H1 (cell line): ENCODE measurements at regions not wholly inside any gene's neighbourhood (a gene's known extent, or its start where the extent isn't known, plus 50 kb on each side); places are given as distances from the start of the nearest gene placed in this dataset.

ENCODE experiments used
- CTCF ChIA-PET: fragments of 300-600 bp; sonication (Branson Sonifier 250); formaldehyde crosslinking; loops from one replicate; lab custom pipeline; 2021; ENCODE audit not compliant: partially characterized antibody; lab: Charles Lee
- POLR2A ChIA-PET: fragments of 300-600 bp; sonication (Branson Sonifier 250); formaldehyde crosslinking; loops from one replicate; lab custom pipeline; 2021; ENCODE audit warnings: inconsistent platforms; ENCODE audit not compliant: partially characterized antibody; lab: Charles Lee
- DNase-seq, 2 experiments: peaks; one replicate each; pipeline versions ENCODE4 v3.0.0 to v3.0.0-alpha.2; 2010 to 2022; ENCODE audit warnings: low spot score in 2 of 2, low read depth in 1 of 2, mixed read lengths in 1 of 2
- FAIRE-seq: peaks from 2 replicates; lab custom pipeline; 2011; peaks lifted over from hg19 to GRCh38; lab: Jason Lieb, UNC
- H2AFZ ChIP-seq: 2 replicates; pipeline ENCODE4 v1.8.1; 2012; ENCODE audit warnings: low read length, inconsistent platforms
- H2AK5ac ChIP-seq: 2 replicates; pipeline ENCODE4 v1.6.1; 2013; ENCODE audit warnings: low read depth, low read length
- H2BK120ac ChIP-seq: replicated peaks from 2 replicates; pipeline ENCODE3; 2013; ENCODE audit warnings: low read depth, low read length, inconsistent platforms
- H2BK12ac ChIP-seq: 2 replicates; pipeline ENCODE4 v1.6.1; 2013; ENCODE audit warnings: low read depth, low read length
- H2BK15ac ChIP-seq: 2 replicates; pipeline ENCODE4 v1.6.1; 2013; ENCODE audit warnings: low read length
- H2BK20ac ChIP-seq: 2 replicates; pipeline ENCODE4 v1.6.1; 2013; ENCODE audit warnings: low read length
- H2BK5ac ChIP-seq: 2 replicates; pipeline ENCODE4 v1.6.1; 2013; ENCODE audit warnings: low read depth, low read length
- H3K14ac ChIP-seq: 2 replicates; pipeline ENCODE4 v1.6.1; 2013; ENCODE audit warnings: inconsistent platforms; ENCODE audit not compliant: insufficient read length
- H3K18ac ChIP-seq: 2 replicates; pipeline ENCODE4 v1.6.1; 2013; ENCODE audit warnings: low read length; ENCODE audit errors: extremely low read depth
- H3K23ac ChIP-seq: 2 replicates; pipeline ENCODE4 v1.6.1; 2013; ENCODE audit warnings: inconsistent platforms; ENCODE audit not compliant: insufficient read length
- H3K23me2 ChIP-seq: 2 replicates; pipeline ENCODE4 v1.6.1; 2013; ENCODE audit warnings: low read depth, low read length
- H3K27ac ChIP-seq: 2 replicates; pipeline ENCODE4 v1.6.1; 2011; ENCODE audit warnings: low read depth, low read length, inconsistent platforms
- H3K27me3 ChIP-seq, 4 experiments: replicated peaks in 1 of 4; 1 replicate in 1 of 4; 2 replicates in 3 of 4; pipeline versions ENCODE4 v1.6.1 to v1.8.1; 2011 to 2013; ENCODE audit warnings: low read length in 3 of 4, mild to moderate bottlenecking in 3 of 4, inconsistent platforms in 2 of 4, mixed read lengths in 2 of 4, moderate library complexity in 1 of 4; ENCODE audit not compliant: control insufficient read depth in 3 of 4, insufficient read depth in 3 of 4; ENCODE audit errors: extremely low read depth in 1 of 4
- H3K36me3 ChIP-seq, 4 experiments: 2 replicates each; pipeline versions ENCODE4 v1.6.1 to v1.8.1; 2011 to 2013; ENCODE audit warnings: mild to moderate bottlenecking in 4 of 4, low read length in 3 of 4, moderate library complexity in 2 of 4, control low read depth in 1 of 4, inconsistent platforms in 1 of 4; ENCODE audit not compliant: insufficient read depth in 4 of 4, control insufficient read depth in 2 of 4
- H3K4ac ChIP-seq: replicated peaks from 2 replicates; pipeline ENCODE3; 2013; ENCODE audit warnings: low read length, low read depth, mixed read lengths, inconsistent platforms; ENCODE audit not compliant: insufficient read length
- H3K4me1 ChIP-seq, 4 experiments: replicated peaks in 1 of 4; 1 replicate in 1 of 4; 2 replicates in 3 of 4; pipeline versions ENCODE4 v1.6.1 to v1.8.1; 2011 to 2013; ENCODE audit warnings: low read length in 3 of 4, inconsistent platforms in 2 of 4, mixed read lengths in 1 of 4; ENCODE audit not compliant: insufficient read depth in 4 of 4, control insufficient read depth in 3 of 4
- H3K4me2 ChIP-seq, 2 experiments: 2 replicates each; pipeline versions ENCODE4 v1.6.1 to v1.8.1; 2011 to 2013; ENCODE audit warnings: low read depth in 2 of 2, low read length in 2 of 2, control low read depth in 1 of 2, inconsistent platforms in 1 of 2, mild to moderate bottlenecking in 1 of 2; ENCODE audit not compliant: insufficient read depth in 1 of 2
- H3K4me3 ChIP-seq, 4 experiments: fragments of 200-600, 300-600 bp in 1 of 4; sonication (generic), shearing (Covaris generic), sonication (Bioruptor Twin) in 1 of 4; 2 replicates each; pipeline versions ENCODE4 v1.5.1 to v1.8.1; 2011 to 2016; ENCODE audit warnings: low read length in 4 of 4, low read depth in 3 of 4, control low read depth in 2 of 4, inconsistent platforms in 2 of 4, mild to moderate bottlenecking in 2 of 4, mixed read lengths in 1 of 4, moderate library complexity in 1 of 4; ENCODE audit not compliant: insufficient read depth in 2 of 4; ENCODE audit errors: extremely low read depth in 1 of 4
- H3K56ac ChIP-seq: replicated peaks from 2 replicates; pipeline ENCODE3; 2013; ENCODE audit warnings: low read depth, mild to moderate bottlenecking, mixed read lengths, low read length, inconsistent platforms; ENCODE audit not compliant: insufficient read length
- H3K79me1 ChIP-seq: 2 replicates; pipeline ENCODE4 v1.6.1; 2013; ENCODE audit warnings: low read depth, low read length, control low read depth
- H3K79me2 ChIP-seq, 2 experiments: 2 replicates each; pipeline versions ENCODE4 v1.6.1 to v1.8.1; 2012 to 2013; ENCODE audit warnings: low read length in 2 of 2, mild to moderate bottlenecking in 2 of 2, inconsistent platforms in 1 of 2; ENCODE audit not compliant: insufficient read depth in 2 of 2, control insufficient read depth in 1 of 2
- H3K9ac ChIP-seq, 4 experiments: replicated peaks in 1 of 4; 1 replicate in 1 of 4; 2 replicates in 3 of 4; pipeline versions ENCODE4 v1.6.1 to v1.8.1; 2011 to 2013; ENCODE audit warnings: low read depth in 3 of 4, low read length in 3 of 4, control low read depth in 2 of 4, mild to moderate bottlenecking in 2 of 4, moderate library complexity in 2 of 4, inconsistent platforms in 1 of 4; ENCODE audit errors: extremely low read depth in 1 of 4
- H3K9me3 ChIP-seq, 2 experiments: 2 replicates each; pipeline versions ENCODE4 v1.6.1 to v1.8.1; 2012 to 2013; ENCODE audit warnings: mild to moderate bottlenecking in 2 of 2, moderate library complexity in 2 of 2, control low read depth in 1 of 2, inconsistent platforms in 1 of 2, low read depth in 1 of 2, low read length in 1 of 2, mixed read lengths in 1 of 2; ENCODE audit not compliant: insufficient read depth in 2 of 2
- H4K20me1 ChIP-seq, 2 experiments: replicated peaks in 1 of 2; 2 replicates each; pipeline versions ENCODE3 to v1.8.1; 2011 to 2013; ENCODE audit warnings: inconsistent platforms in 2 of 2, low read length in 2 of 2, mild to moderate bottlenecking in 1 of 2; ENCODE audit not compliant: insufficient read depth in 2 of 2, control insufficient read depth in 1 of 2
- H4K5ac ChIP-seq: 2 replicates; pipeline ENCODE4 v1.6.1; 2013; ENCODE audit warnings: low read length, low read depth, mixed read lengths, inconsistent platforms; ENCODE audit not compliant: insufficient read length
- H4K8ac ChIP-seq: 2 replicates; pipeline ENCODE4 v1.8.0; 2013; ENCODE audit warnings: mild to moderate bottlenecking, moderate library complexity, low read length, inconsistent platforms; ENCODE audit not compliant: insufficient read depth; ENCODE audit errors: extremely low read depth
- H4K91ac ChIP-seq: replicated peaks from 2 replicates; pipeline ENCODE3; 2013; ENCODE audit warnings: low read length, mixed read lengths, inconsistent platforms; ENCODE audit not compliant: insufficient read length
- JUN ChIP-seq: IDR thresholded peaks from 2 replicates; pipeline ENCODE4 v1.6.1; 2011; ENCODE audit warnings: low read depth, mild to moderate bottlenecking, improper control_type of control experiment, low read length
- JUND ChIP-seq: IDR thresholded peaks from 2 replicates; pipeline ENCODE4 v1.6.1; 2011; ENCODE audit warnings: mild to moderate bottlenecking, improper control_type of control experiment, low read length
- RAD21 ChIP-seq, 2 experiments: IDR thresholded peaks in 1 of 2; conservative IDR thresholded peaks in 1 of 2; 2 replicates each; pipeline ENCODE4 v1.6.1; 2011; ENCODE audit warnings: low read depth in 2 of 2, low read length in 2 of 2, improper control_type of control experiment in 1 of 2, inconsistent platforms in 1 of 2, mild to moderate bottlenecking in 1 of 2, moderate library complexity in 1 of 2
- RBBP5 ChIP-seq: IDR thresholded peaks from 2 replicates; pipeline ENCODE4 v1.7.1; 2012; ENCODE audit warnings: low read depth, mild to moderate bottlenecking, inconsistent platforms, low read length, moderate library complexity, borderline replicate concordance
- SAP30 ChIP-seq: fragments of 300-600 bp; sonication (generic); IDR thresholded peaks from 2 replicates; pipeline ENCODE4 v1.7.1; 2012; ENCODE audit warnings: low read length, moderate library complexity, mild to moderate bottlenecking, inconsistent platforms; ENCODE audit not compliant: insufficient read depth, insufficient replicate concordance
- SP2 ChIP-seq: IDR thresholded peaks from 2 replicates; pipeline ENCODE4 v1.6.1; 2012; ENCODE audit warnings: mild to moderate bottlenecking, low read length, inconsistent platforms
- TBP ChIP-seq: IDR thresholded peaks from 2 replicates; pipeline ENCODE4 v1.6.1; 2011; ENCODE audit warnings: low read depth, low read length, improper control_type of control experiment
- YY1 ChIP-seq: IDR thresholded peaks from 2 replicates; pipeline ENCODE4 v1.6.1; 2011; ENCODE audit warnings: low read depth, mild to moderate bottlenecking, low read length

GRCh38 chr3:144229953-144230352 is 258.3 kb downstream of the DIPK2A start:
- H3K4ac ChIP-seq = no peak overlapping the region
- FAIRE-seq = no peak
- no peak for DNase-seq

More at GRCh38 chr3:144229953-144230352, 258.3 kb downstream of the DIPK2A start:
- H3K18ac ChIP-seq = no peak overlapping the region
- H3K27ac ChIP-seq = no peak overlapping the region
- H2AFZ ChIP-seq = no peak overlapping the region
- TF ChIP-seq SAP30 = no peak
- TF ChIP-seq RAD21 (IDR thresholded peaks at IDR 0.05 in 1 of 2, conservative IDR thresholded peaks at IDR 0.05 in 1 of 2; ENCODE audit: low read depth in 2 of 2, low read length in 2 of 2) = no peak
- TF ChIP-seq SP2 = no peak
- no peak for TF ChIP-seq RBBP5
- no peak for TF ChIP-seq JUN
- TF ChIP-seq YY1 = no peak
- no peak for TF ChIP-seq TBP
- TF ChIP-seq JUND = no peak
- H3K9ac ChIP-seq = no peak overlapping the region
- H3K79me2 ChIP-seq = no peaks in the 10 kb centered on the region
- no peak overlapping the region for H3K4me2 ChIP-seq
- H3K9me3 ChIP-seq = no peaks in the 10 kb centered on the region; a peak in 1 of 4 replicates
- H3K23ac ChIP-seq = no peak overlapping the region
- no peak overlapping the region for H3K56ac ChIP-seq
- H4K20me1 ChIP-seq = no peaks in the 10 kb centered on the region
- no peak overlapping the region for H4K5ac ChIP-seq
- no peak overlapping the region for H2AK5ac ChIP-seq
- H3K14ac ChIP-seq = no peak overlapping the region
- no peaks in the 10 kb centered on the region for H3K23me2 ChIP-seq
- ChIA-PET CTCF (no interaction called here), POLR2A (interaction anchor here (0.6 kb wide), 1 partner anchor 153 kb away, joined by 3 read pairs; no protein-coding TSS in a partner anchor)
- no peak overlapping the region for H2BK120ac ChIP-seq
- H2BK15ac ChIP-seq = no peak overlapping the region
- H3K4me3 ChIP-seq = no peak overlapping the region
- H3K36me3 ChIP-seq = no peaks in the 10 kb centered on the region
- H3K79me1 ChIP-seq = no peaks in the 10 kb centered on the region
- no peak overlapping the region for H2BK20ac ChIP-seq
- no peak overlapping the region for H2BK5ac ChIP-seq
- H3K4me1 ChIP-seq = no peaks in the 10 kb centered on the region
- H4K8ac ChIP-seq = no peak overlapping the region
- H4K91ac ChIP-seq = no peak overlapping the region
- H2BK12ac ChIP-seq = no peak overlapping the region
- H3K27me3 ChIP-seq = no peaks in the 10 kb centered on the region
